ENCODE measurements at regions not wholly inside any gene's neighbourhood (a gene's known extent, or its start where the extent isn't known, plus 50 kb on each side); places are given as distances from the start of the nearest gene placed in this dataset.

- FAIRE-seq (no peak), DNase-seq (ENCODE audit: insufficient read length, low spot score) (no peak)
- TF ChIP-seq TAF1 (IDR thresholded peaks at IDR 0.05; ENCODE audit: low read depth, low read length): no peak
- TF ChIP-seq POLR2AphosphoS5 (IDR thresholded peaks at IDR 0.05; ENCODE audit: low read depth, low read length): no peak
- TF ChIP-seq PAX5 (IDR thresholded peaks at IDR 0.05; ENCODE audit: insufficient read depth, low read length, severe bottlenecking): no peak
- no peak for TF ChIP-seq POLR2A (IDR thresholded peaks at IDR 0.05; ENCODE audit: low read depth, low read length)
- TF ChIP-seq POU2F2 (IDR thresholded peaks at IDR 0.05; ENCODE audit: low read depth, low read length): no peak
- TF ChIP-seq SPI1 (IDR thresholded peaks at IDR 0.05; ENCODE audit: low read depth, low read length): no peak
These were observed 95.6 kb upstream of the MYO16 start for GRCh38 chr13:108533842-108534241.

DNA sequence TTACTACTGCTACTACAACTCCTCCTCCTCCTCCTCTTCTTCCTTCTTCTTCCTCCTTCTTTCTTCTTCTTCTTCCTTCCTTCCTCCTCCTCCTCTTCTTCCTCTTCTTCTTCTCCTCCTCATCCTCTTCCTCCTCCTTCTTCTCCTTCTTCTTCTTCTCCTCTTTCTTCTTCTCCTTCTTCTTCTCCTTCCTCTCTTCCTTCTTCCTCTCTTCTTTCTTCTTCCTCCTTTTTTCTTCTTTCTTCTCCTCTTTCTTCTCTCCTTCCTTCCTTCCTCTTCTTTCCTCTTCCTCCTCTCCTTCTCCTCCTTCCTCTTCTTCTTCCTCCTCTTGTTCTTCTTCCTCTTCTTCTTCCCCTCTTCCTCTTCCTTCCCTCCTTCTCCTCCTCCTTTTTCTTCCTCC lies 94.7 kb upstream of the MYO16 start:
- TF ChIP-seq TAF1 (IDR thresholded peaks at IDR 0.05; ENCODE audit: low read depth, low read length) (no peak), POLR2A (IDR thresholded peaks at IDR 0.05; ENCODE audit: low read depth, low read length) (no peak), SPI1 (IDR thresholded peaks at IDR 0.05; ENCODE audit: low read depth, low read length) (no peak), PAX5 (IDR thresholded peaks at IDR 0.05; ENCODE audit: insufficient read depth, low read length, severe bottlenecking) (no peak), POU2F2 (IDR thresholded peaks at IDR 0.05; ENCODE audit: low read depth, low read length) (no peak), POLR2AphosphoS5 (IDR thresholded peaks at IDR 0.05; ENCODE audit: low read depth, low read length) (no peak)
- no peak for FAIRE-seq

DNA sequence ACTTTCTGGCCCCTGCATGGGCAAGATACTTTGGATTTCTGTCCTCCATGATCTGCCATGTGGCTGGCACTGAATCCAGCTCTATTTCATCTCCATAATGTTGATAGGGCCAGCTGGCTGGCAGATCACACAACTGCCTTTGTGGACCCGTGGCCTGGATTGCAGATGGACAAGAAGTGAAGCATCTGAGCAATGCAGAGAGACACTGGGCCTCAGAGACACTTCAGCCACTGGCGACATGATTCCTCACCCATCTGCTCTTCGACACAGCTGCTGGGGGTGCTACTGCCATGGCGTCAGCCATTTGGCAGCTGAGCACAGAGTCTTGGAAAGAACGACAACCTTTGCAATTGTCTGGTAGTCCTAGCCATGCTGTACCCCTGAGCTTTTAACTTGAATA lies 79.5 kb upstream of the MYO16 start:
- TF ChIP-seq POLR2AphosphoS5 (IDR thresholded peaks at IDR 0.05; ENCODE audit: low read depth, low read length) (no peak), TAF1 (IDR thresholded peaks at IDR 0.05; ENCODE audit: low read depth, low read length) (no peak), POLR2A (IDR thresholded peaks at IDR 0.05; ENCODE audit: low read depth, low read length) (no peak), SPI1 (IDR thresholded peaks at IDR 0.05; ENCODE audit: low read depth, low read length) (no peak), POU2F2 (IDR thresholded peaks at IDR 0.05; ENCODE audit: low read depth, low read length) (no peak), PAX5 (IDR thresholded peaks at IDR 0.05; ENCODE audit: insufficient read depth, low read length, severe bottlenecking) (no peak)
- FAIRE-seq (no peak), DNase-seq (ENCODE audit: insufficient read length, low spot score) (no peak)

More for the DNA sequence above, 94.7 kb upstream of the MYO16 start:
- no peak for DNase-seq (ENCODE audit: insufficient read length, low spot score)

GRCh38 chr13:108551674-108552073 lies 77.7 kb upstream of the MYO16 start:
- no peak for TF ChIP-seq POLR2AphosphoS5 (IDR thresholded peaks at IDR 0.05; ENCODE audit: low read depth, low read length)
- no peak for TF ChIP-seq SPI1 (IDR thresholded peaks at IDR 0.05; ENCODE audit: low read depth, low read length)
- no peak for TF ChIP-seq TAF1 (IDR thresholded peaks at IDR 0.05; ENCODE audit: low read depth, low read length)
- TF ChIP-seq POU2F2 (IDR thresholded peaks at IDR 0.05; ENCODE audit: low read depth, low read length): no peak
- no peak for TF ChIP-seq POLR2A (IDR thresholded peaks at IDR 0.05; ENCODE audit: low read depth, low read length)
- TF ChIP-seq PAX5 (IDR thresholded peaks at IDR 0.05; ENCODE audit: insufficient read depth, low read length, severe bottlenecking): no peak
- DNase-seq (ENCODE audit: insufficient read length, low spot score) (no peak), FAIRE-seq (no peak)

DNA sequence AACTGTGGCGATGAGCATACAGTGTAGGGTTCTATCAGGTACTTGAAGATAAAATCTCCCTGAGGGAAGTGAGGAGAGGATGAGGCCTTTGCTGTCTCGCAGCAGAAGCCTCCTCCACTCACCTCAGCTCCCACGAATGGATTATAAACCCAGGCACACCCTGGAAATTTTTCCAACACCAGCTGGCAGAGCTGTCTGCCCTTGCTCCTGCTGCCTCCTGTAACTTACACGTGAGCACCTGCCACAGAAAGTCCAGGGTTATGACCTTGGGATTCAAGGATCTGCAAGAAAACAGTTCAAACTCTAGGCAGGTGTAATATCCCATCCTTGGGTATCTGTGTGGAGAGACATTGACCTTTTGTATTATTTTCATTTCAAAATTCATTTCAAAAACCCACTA lies 70.9 kb upstream of the MYO16 start:
- no peak for FAIRE-seq
- TF ChIP-seq POU2F2 (IDR thresholded peaks at IDR 0.05; ENCODE audit: low read depth, low read length) (no peak), PAX5 (IDR thresholded peaks at IDR 0.05; ENCODE audit: insufficient read depth, low read length, severe bottlenecking) (no peak), SPI1 (IDR thresholded peaks at IDR 0.05; ENCODE audit: low read depth, low read length) (no peak), POLR2AphosphoS5 (IDR thresholded peaks at IDR 0.05; ENCODE audit: low read depth, low read length) (no peak), TAF1 (IDR thresholded peaks at IDR 0.05; ENCODE audit: low read depth, low read length) (no peak), POLR2A (IDR thresholded peaks at IDR 0.05; ENCODE audit: low read depth, low read length) (no peak)
- no peak for DNase-seq (ENCODE audit: insufficient read length, low spot score)

- TF ChIP-seq PAX5 (IDR thresholded peaks at IDR 0.05; ENCODE audit: insufficient read depth, low read length, severe bottlenecking) (no peak), POLR2AphosphoS5 (IDR thresholded peaks at IDR 0.05; ENCODE audit: low read depth, low read length) (no peak), TAF1 (IDR thresholded peaks at IDR 0.05; ENCODE audit: low read depth, low read length) (no peak), SPI1 (IDR thresholded peaks at IDR 0.05; ENCODE audit: low read depth, low read length) (no peak), POU2F2 (IDR thresholded peaks at IDR 0.05; ENCODE audit: low read depth, low read length) (no peak), POLR2A (IDR thresholded peaks at IDR 0.05; ENCODE audit: low read depth, low read length) (no peak)
- FAIRE-seq (no peak), DNase-seq (ENCODE audit: insufficient read length, low spot score) (no peak)
These were observed 69.3 kb upstream of the MYO16 start for GRCh38 chr13:108560093-108560492.

- TF ChIP-seq TAF1 (IDR thresholded peaks at IDR 0.05; ENCODE audit: low read depth, low read length) (no peak), PAX5 (IDR thresholded peaks at IDR 0.05; ENCODE audit: insufficient read depth, low read length, severe bottlenecking) (no peak), SPI1 (IDR thresholded peaks at IDR 0.05; ENCODE audit: low read depth, low read length) (no peak), POU2F2 (IDR thresholded peaks at IDR 0.05; ENCODE audit: low read depth, low read length) (no peak), POLR2AphosphoS5 (IDR thresholded peaks at IDR 0.05; ENCODE audit: low read depth, low read length) (no peak), POLR2A (IDR thresholded peaks at IDR 0.05; ENCODE audit: low read depth, low read length) (no peak)
- no peak for FAIRE-seq
- DNase-seq (ENCODE audit: insufficient read length, low spot score): no peak
These were observed 68.3 kb upstream of the MYO16 start for GRCh38 chr13:108561149-108561548.

GRCh38 chr13:108566413-108567170 lies 62.8 kb upstream of the MYO16 start:
- TF ChIP-seq PAX5 (IDR thresholded peaks at IDR 0.05; ENCODE audit: insufficient read depth, low read length, severe bottlenecking) (no peak), TAF1 (IDR thresholded peaks at IDR 0.05; ENCODE audit: low read depth, low read length) (no peak), SPI1 (IDR thresholded peaks at IDR 0.05; ENCODE audit: low read depth, low read length) (no peak), POU2F2 (IDR thresholded peaks at IDR 0.05; ENCODE audit: low read depth, low read length) (no peak), POLR2A (IDR thresholded peaks at IDR 0.05; ENCODE audit: low read depth, low read length) (no peak), POLR2AphosphoS5 (IDR thresholded peaks at IDR 0.05; ENCODE audit: low read depth, low read length) (no peak)
- DNase-seq (ENCODE audit: insufficient read length, low spot score) (no peak), FAIRE-seq (no peak)

DNA sequence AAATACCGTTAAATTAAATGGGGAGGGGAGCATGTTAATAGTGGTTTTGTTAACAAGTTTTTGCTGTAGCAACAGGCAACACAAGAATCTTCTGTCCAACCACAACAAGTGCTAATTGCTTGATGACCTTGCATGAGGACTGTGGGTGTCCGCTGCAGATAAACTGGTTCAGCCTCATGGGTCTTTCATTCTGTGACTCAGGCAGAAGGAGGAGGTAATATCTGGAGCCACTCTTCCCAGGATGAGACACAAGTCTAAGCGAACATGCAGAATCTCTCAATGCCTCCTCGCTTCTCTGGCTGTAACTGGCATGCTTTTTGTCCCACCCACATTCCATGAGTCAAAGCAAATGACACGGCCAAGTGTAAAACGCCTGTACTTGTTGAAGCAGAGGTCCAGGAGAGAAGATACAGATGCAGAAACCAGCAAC lies 56.6 kb upstream of the MYO16 start:
- no peak for DNase-seq (ENCODE audit: insufficient read length, low spot score)
- no peak for FAIRE-seq
- TF ChIP-seq POLR2AphosphoS5 (IDR thresholded peaks at IDR 0.05; ENCODE audit: low read depth, low read length) (no peak), POU2F2 (IDR thresholded peaks at IDR 0.05; ENCODE audit: low read depth, low read length) (no peak), PAX5 (IDR thresholded peaks at IDR 0.05; ENCODE audit: insufficient read depth, low read length, severe bottlenecking) (no peak), TAF1 (IDR thresholded peaks at IDR 0.05; ENCODE audit: low read depth, low read length) (no peak), SPI1 (IDR thresholded peaks at IDR 0.05; ENCODE audit: low read depth, low read length) (no peak), POLR2A (IDR thresholded peaks at IDR 0.05; ENCODE audit: low read depth, low read length) (no peak)
